AG10803 (cell line): ENCODE measurements at regions not wholly inside any gene's neighbourhood (a gene's known extent, or its start where the extent isn't known, plus 50 kb on each side); places are given as distances from the start of the nearest gene placed in this dataset.

Experiments
- DNase-seq: peaks from one replicate; pipeline ENCODE4 v3.0.0; 2010; ENCODE audit warnings: low read depth
- H3K4me3 ChIP-seq: 2 replicates; pipeline ENCODE4 v1.5.1; 2011; ENCODE audit warnings: mild to moderate bottlenecking, low read length, control low read depth
- CTCF ChIP-seq: conservative IDR thresholded peaks from 2 replicates; pipeline ENCODE4 v1.5.1; 2011; ENCODE audit warnings: mild to moderate bottlenecking, low read length, control low read depth, inconsistent platforms

- no peak for TF ChIP-seq CTCF
- H3K4me3 ChIP-seq: no peak overlapping the region
- DNase-seq: peak; percentile 89
Observed at GRCh38 chr12:114287821-114288525, 118.0 kb downstream of the TBX5 start.

GRCh38 chr12:114286145-114286544 lies 119.8 kb downstream of the TBX5 start:
- H3K4me3 ChIP-seq: no peak overlapping the region
- TF ChIP-seq CTCF: no peak
- no peak for DNase-seq

GRCh38 chr12:114285554-114285953 lies 120.4 kb downstream of the TBX5 start:
- DNase-seq: no peak
- no peak for TF ChIP-seq CTCF

GRCh38 chr12:114284041-114284440 lies 121.9 kb downstream of the TBX5 start:
- no peak for TF ChIP-seq CTCF
- DNase-seq: no peak
- no peak overlapping the region for H3K4me3 ChIP-seq

More at GRCh38 chr12:114285554-114285953, 120.4 kb downstream of the TBX5 start:
- H3K4me3 ChIP-seq: no peak overlapping the region

- no peak for TF ChIP-seq CTCF
- H3K4me3 ChIP-seq: no peak overlapping the region
- DNase-seq: peak; percentile 68
Observed at GRCh38 chr12:114275932-114276785, 129.8 kb downstream of the TBX5 start.

- no peak overlapping the region for H3K4me3 ChIP-seq
- TF ChIP-seq CTCF: no peak
- peak; percentile 44 for DNase-seq
Observed at GRCh38 chr12:114275086-114275485, 130.9 kb downstream of the TBX5 start.
